GM12801 (cell line): ENCODE measurements at regions not wholly inside any gene's neighbourhood (a gene's known extent, or its start where the extent isn't known, plus 50 kb on each side); places are given as distances from the start of the nearest gene placed in this dataset.

ENCODE experiments used
- TF ChIP-seq, protein P1 (sequence below): IDR thresholded peaks from one replicate; pipeline ENCODE4 v1.5.1; 2011; ENCODE audit warnings: control low read depth; ENCODE audit not compliant: insufficient read length; ENCODE audit errors: extremely low read depth

DNA sequence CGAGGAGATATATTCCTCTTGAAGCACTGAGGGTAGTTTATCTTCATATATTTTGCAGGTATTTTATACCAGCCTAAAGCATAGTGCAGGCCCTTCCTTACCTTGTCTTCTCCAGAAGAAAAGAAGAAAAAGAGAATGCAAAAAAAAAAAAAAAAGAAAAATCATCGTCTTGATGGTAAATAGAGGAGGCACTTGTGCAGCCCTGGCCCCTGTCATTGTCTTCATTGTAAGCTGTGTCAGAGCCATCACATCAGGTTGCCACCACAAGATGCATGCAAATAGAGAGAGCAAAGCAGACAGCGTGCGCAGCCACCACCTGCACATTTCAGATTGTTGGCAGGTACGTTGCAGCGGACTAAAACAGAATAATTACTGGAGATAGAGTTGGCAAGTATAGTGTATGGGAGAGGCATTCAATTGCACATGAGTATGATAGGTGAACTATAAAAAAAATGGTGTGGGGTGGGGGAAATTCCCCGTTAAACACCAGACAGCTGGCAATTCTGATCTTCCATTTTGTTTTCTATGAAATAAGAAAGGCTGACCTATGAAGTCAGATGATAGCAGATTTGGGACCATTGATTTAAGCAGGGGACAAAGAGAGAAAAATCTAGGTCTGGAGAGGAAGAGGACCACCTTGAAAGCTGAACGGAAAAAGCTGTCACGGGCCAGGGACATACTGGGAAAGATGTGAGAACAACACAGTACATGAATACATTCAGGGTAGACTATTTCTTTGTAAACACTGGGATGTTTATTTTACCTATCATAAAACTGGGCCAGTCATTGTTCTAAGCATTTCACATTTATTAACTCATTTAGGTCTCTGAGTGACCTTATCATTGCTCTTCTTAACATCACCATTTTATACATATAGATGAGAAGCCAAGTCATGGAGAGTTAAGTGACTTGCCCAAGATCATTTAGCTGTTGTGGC, 306.3 kb upstream of the SP8 start:
- TF ChIP-seq, protein P1, sequence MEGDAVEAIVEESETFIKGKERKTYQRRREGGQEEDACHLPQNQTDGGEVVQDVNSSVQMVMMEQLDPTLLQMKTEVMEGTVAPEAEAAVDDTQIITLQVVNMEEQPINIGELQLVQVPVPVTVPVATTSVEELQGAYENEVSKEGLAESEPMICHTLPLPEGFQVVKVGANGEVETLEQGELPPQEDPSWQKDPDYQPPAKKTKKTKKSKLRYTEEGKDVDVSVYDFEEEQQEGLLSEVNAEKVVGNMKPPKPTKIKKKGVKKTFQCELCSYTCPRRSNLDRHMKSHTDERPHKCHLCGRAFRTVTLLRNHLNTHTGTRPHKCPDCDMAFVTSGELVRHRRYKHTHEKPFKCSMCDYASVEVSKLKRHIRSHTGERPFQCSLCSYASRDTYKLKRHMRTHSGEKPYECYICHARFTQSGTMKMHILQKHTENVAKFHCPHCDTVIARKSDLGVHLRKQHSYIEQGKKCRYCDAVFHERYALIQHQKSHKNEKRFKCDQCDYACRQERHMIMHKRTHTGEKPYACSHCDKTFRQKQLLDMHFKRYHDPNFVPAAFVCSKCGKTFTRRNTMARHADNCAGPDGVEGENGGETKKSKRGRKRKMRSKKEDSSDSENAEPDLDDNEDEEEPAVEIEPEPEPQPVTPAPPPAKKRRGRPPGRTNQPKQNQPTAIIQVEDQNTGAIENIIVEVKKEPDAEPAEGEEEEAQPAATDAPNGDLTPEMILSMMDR: no peak

- TF ChIP-seq, protein P1: no peak
Observed at GRCh38 chr7:21094589-21094988, 307.9 kb upstream of the SP8 start.

- TF ChIP-seq, protein P1: no peak
Observed at GRCh38 chr7:21099432-21099831, 312.7 kb upstream of the SP8 start.

- TF ChIP-seq, protein P1: no peak
Observed at GRCh38 chr7:21099955-21100354, 313.3 kb upstream of the SP8 start.

DNA sequence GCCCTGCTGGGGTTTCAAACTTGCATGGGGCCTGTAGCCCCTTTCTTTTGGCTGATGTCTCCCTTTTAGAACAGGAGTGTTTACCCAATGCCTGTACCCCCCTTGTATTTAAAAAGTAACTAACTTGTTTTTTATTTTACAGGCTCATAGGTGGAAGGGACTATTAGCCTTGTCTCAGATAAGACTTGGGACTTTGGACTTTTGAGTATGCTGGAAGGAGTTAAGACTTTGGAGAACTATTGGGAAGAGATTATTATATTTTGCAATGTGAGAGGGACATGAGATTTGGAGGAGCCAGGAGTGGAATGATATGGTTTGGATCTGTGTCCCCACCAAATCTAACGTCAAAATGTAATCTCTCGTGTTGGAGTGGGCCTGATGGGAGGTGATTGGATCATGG, 314.9 kb upstream of the SP8 start:
- TF ChIP-seq, protein P1: no peak

GRCh38 chr7:21103426-21104123, 316.9 kb upstream of the SP8 start:
- TF ChIP-seq, protein P1: no peak

DNA sequence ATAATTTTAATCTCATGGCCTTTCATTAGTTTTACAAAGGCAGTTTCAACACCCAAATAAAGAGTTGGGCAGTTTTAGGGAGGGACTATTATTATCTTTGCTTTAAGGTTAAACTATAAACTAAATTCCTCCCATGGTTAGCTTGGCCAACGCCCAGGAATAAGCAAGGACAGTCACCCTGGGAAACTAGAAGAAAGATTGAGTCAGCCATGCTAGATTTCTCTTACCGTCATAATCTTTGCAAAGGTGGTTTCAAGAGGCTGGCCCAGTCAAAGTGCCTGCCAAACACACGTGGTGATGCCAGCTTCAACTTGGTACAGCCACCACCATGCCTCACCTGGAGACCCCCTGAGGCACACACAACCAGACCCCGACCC, 317.4 kb upstream of the SP8 start:
- TF ChIP-seq, protein P1: no peak
